Caco-2 (cell line): ENCODE measurements at regions not wholly inside any gene's neighbourhood (a gene's known extent, or its start where the extent isn't known, plus 50 kb on each side); places are given as distances from the start of the nearest gene placed in this dataset.

Experiments used
- BruUV-seq: library from RNA; stranded (reverse); fragments of 400-500 nt; replicated peaks from 2 replicates; lab custom pipeline; 2021; lab: Mats Ljungman, UMichigan
- CTCF ChIA-PET: fragments of 300-600 bp; sonication (Branson Sonifier 250); formaldehyde crosslinking; loops from one replicate; lab custom pipeline; 2022; ENCODE audit warnings: antibody characterized with exemption; lab: Charles Lee
- POLR2A ChIA-PET: fragments of 300-600 bp; sonication (Branson Sonifier 250); formaldehyde crosslinking; loops from one replicate; lab custom pipeline; 2022; ENCODE audit warnings: antibody characterized with exemption; lab: Charles Lee
- DNase-seq, 2 experiments: peaks; one replicate each; pipeline versions ENCODE4 v3.0.0 to v3.0.0-alpha.2; 2020 to 2022
- H3K27me3 ChIP-seq: replicated peaks from 2 replicates; pipeline ENCODE4 v1.6.0; 2011; ENCODE audit warnings: low read length; ENCODE audit not compliant: control insufficient read depth, insufficient read depth
- H3K36me3 ChIP-seq: 2 replicates; pipeline ENCODE4 v1.5.1; 2011; ENCODE audit warnings: low read length; ENCODE audit not compliant: control insufficient read depth, insufficient read depth
- H3K4me1 ChIP-seq: fragments of 250-450 bp; sonication (Bioruptor Pico); 2 replicates; pipeline ENCODE4 v1.5.1; 2020; ENCODE audit warnings: mild to moderate bottlenecking
- H3K4me3 ChIP-seq: 2 replicates; pipeline ENCODE4 v1.5.1; 2011; ENCODE audit warnings: low read depth, mild to moderate bottlenecking, control low read depth, low read length
- H3K9me3 ChIP-seq: fragments of 250-450 bp; sonication (Bioruptor Pico); 2 replicates; pipeline ENCODE4 v1.5.1; 2020; ENCODE audit warnings: mild to moderate bottlenecking, moderate library complexity
- H3K27ac Mint-ChIP-seq: one replicate; pipeline ENCODE4 v1.8.0; 2022; ENCODE audit warnings: mixed read lengths; ENCODE audit not compliant: unreplicated experiment
- H3K27me3 Mint-ChIP-seq: one replicate; pipeline ENCODE4 v1.8.0; 2022; ENCODE audit warnings: mixed read lengths; ENCODE audit not compliant: insufficient read depth, unreplicated experiment
- H3K36me3 Mint-ChIP-seq: one replicate; pipeline ENCODE4 v1.8.0; 2022; ENCODE audit warnings: mild to moderate bottlenecking, mixed read lengths; ENCODE audit not compliant: insufficient read depth, unreplicated experiment
- H3K4me1 Mint-ChIP-seq: one replicate; pipeline ENCODE4 v1.8.0; 2022; ENCODE audit warnings: low read depth, mixed read lengths; ENCODE audit not compliant: unreplicated experiment
- H3K4me3 Mint-ChIP-seq: one replicate; pipeline ENCODE4 v1.8.0; 2022; ENCODE audit warnings: mild to moderate bottlenecking, moderate library complexity, mixed read lengths; ENCODE audit not compliant: unreplicated experiment
- H3K9me3 Mint-ChIP-seq: one replicate; pipeline ENCODE4 v1.8.0; 2022; ENCODE audit warnings: mixed read lengths; ENCODE audit not compliant: unreplicated experiment
- CTCF ChIP-seq, 2 experiments: fragments of 200-600 bp in 1 of 2; IDR thresholded peaks; 1 replicate in 1 of 2; 2 replicates in 1 of 2; pipeline versions ENCODE4 v1.5.1 to v1.8.0; 2011 to 2022; ENCODE audit warnings: antibody characterized with exemption in 1 of 2, control low read depth in 1 of 2, inconsistent platforms in 1 of 2, low read depth in 1 of 2, low read length in 1 of 2, mild to moderate bottlenecking in 1 of 2, moderate library complexity in 1 of 2; ENCODE audit not compliant: insufficient read depth in 1 of 2, severe bottlenecking in 1 of 2, unreplicated experiment in 1 of 2
- intact Hi-C: fragments of 100-400 bp; cut with micrococcal nuclease; formaldehyde crosslinking; loops from one replicate; pipeline ENCODE4 v1.10.0; 2022; ENCODE audit not compliant: unreplicated experiment

- ChIA-PET CTCF (no interaction called here), POLR2A (no interaction called here)
- no peak overlapping the region for H3K4me3 ChIP-seq
- H3K27me3 ChIP-seq = no peaks in the 10 kb centered on the region
- no TSS peak for BruUV-seq
- H3K4me1 ChIP-seq = peaks cover 14% of the 10 kb centered on the region; the same call in 1 of the 2 replicates
- H3K4me3 Mint-ChIP-seq = no peak overlapping the region
- H3K4me1 Mint-ChIP-seq = peaks cover 7% of the 10 kb centered on the region
- H3K36me3 Mint-ChIP-seq = no peaks in the 10 kb centered on the region
- no peaks in the 10 kb centered on the region for H3K9me3 Mint-ChIP-seq
- H3K9me3 ChIP-seq = no peaks in the 10 kb centered on the region
- no peaks in the 10 kb centered on the region for H3K36me3 ChIP-seq
- intact Hi-C loops = no loop called here
- no peak for TF ChIP-seq CTCF (IDR thresholded peaks at IDR 0.05; ENCODE audit: insufficient read depth in 1 of 2, low read depth in 1 of 2, low read length in 1 of 2, severe bottlenecking in 1 of 2, unreplicated experiment in 1 of 2)
- DNase-seq = peak; percentile 45 to 63
- H3K27ac Mint-ChIP-seq = no peak overlapping the region
- peaks cover 6% of the 10 kb centered on the region for H3K27me3 Mint-ChIP-seq
These were observed 60.1 kb upstream of the ZC3H12C start for GRCh38 chr11:110032957-110033570.

GRCh38 chr11:110034806-110035205 lies 58.4 kb upstream of the ZC3H12C start:
- intact Hi-C loops = no loop called here
- Mint-ChIP-seq H3K27me3 (peaks cover 7% of the 10 kb centered on the region), H3K9me3 (no peaks in the 10 kb centered on the region), H3K4me3 (no peak overlapping the region), H3K36me3 (no peaks in the 10 kb centered on the region), H3K27ac (no peak overlapping the region), H3K4me1 (peaks cover 7% of the 10 kb centered on the region)
- Histone ChIP-seq H3K4me3 (no peak overlapping the region), H3K4me1 (peaks cover 7% of the 10 kb centered on the region; the same call in 1 of the 2 replicates), H3K27me3 (no peaks in the 10 kb centered on the region), H3K36me3 (no peaks in the 10 kb centered on the region), H3K9me3 (no peaks in the 10 kb centered on the region; the same call in 1 of the 2 replicates)
- no TSS peak for BruUV-seq
- TF ChIP-seq CTCF (IDR thresholded peaks at IDR 0.05; ENCODE audit: insufficient read depth in 1 of 2, low read depth in 1 of 2, low read length in 1 of 2, severe bottlenecking in 1 of 2, unreplicated experiment in 1 of 2) = no peak
- DNase-seq = no peak
- CTCF ChIA-PET = no interaction called here
- POLR2A ChIA-PET = no interaction called here

GRCh38 chr11:110035357-110035756 lies 57.8 kb upstream of the ZC3H12C start:
- Histone ChIP-seq H3K27me3 (no peaks in the 10 kb centered on the region), H3K36me3 (no peaks in the 10 kb centered on the region), H3K9me3 (no peaks in the 10 kb centered on the region; the same call in 1 of the 2 replicates), H3K4me1 (peaks cover 7% of the 10 kb centered on the region; the same call in 1 of the 2 replicates), H3K4me3 (no peak overlapping the region)
- BruUV-seq = no TSS peak
- no peak overlapping the region for H3K4me3 Mint-ChIP-seq
- no peak overlapping the region for H3K27ac Mint-ChIP-seq
- ChIA-PET CTCF (no interaction called here), POLR2A (interaction anchor here (0.6 kb wide), 1 partner anchor 57 kb away, joined by 3 read pairs; no protein-coding TSS in a partner anchor)
- no peaks in the 10 kb centered on the region for H3K9me3 Mint-ChIP-seq
- TF ChIP-seq CTCF (IDR thresholded peaks at IDR 0.05; ENCODE audit: insufficient read depth in 1 of 2, low read depth in 1 of 2, low read length in 1 of 2, severe bottlenecking in 1 of 2, unreplicated experiment in 1 of 2) = no peak
- H3K27me3 Mint-ChIP-seq = peaks cover 7% of the 10 kb centered on the region
- peaks cover 7% of the 10 kb centered on the region for H3K4me1 Mint-ChIP-seq
- H3K36me3 Mint-ChIP-seq = no peaks in the 10 kb centered on the region
- intact Hi-C loops = no loop called here
- no peak for DNase-seq
